ENCODE measurements at regions not wholly inside any gene's neighbourhood (a gene's known extent, or its start where the extent isn't known, plus 50 kb on each side); places are given as distances from the start of the nearest gene placed in this dataset.

DNA sequence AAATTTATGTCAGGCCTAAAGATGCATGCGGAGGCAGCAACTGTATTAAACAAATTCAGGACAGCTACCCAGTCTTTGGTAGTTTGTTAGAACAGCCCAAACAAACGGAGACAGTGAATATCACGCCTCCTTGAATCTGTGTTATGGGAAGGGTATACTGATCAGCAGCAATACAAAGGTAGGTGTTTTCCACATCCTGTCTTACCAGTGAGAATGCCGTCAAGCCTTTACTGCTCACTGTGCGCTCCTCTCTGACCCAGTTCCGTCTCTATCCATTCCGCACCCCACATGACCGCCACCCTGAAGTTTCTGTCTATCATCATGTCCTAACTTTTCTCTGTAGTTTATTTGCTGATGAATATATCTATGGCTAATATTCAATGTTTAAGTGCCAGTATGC is 473.3 kb downstream of the LPIN1 start:
- ChIA-PET CTCF (no interaction called here), POLR2A (no interaction called here)
- Mint-ChIP-seq H3K27me3 (no peaks in the 10 kb centered on the region), H3K36me3 (peaks cover 14% of the 10 kb centered on the region), H3K27ac (no peak overlapping the region), H3K4me3 (no peak overlapping the region), H3K9me3 (peaks cover 25% of the 10 kb centered on the region), H3K4me1 (ENCODE audit: low read depth) (no peaks in the 10 kb centered on the region)
- no peak for DNase-seq
- intact Hi-C loops (cut with micrococcal nuclease): no loop called here

DNA sequence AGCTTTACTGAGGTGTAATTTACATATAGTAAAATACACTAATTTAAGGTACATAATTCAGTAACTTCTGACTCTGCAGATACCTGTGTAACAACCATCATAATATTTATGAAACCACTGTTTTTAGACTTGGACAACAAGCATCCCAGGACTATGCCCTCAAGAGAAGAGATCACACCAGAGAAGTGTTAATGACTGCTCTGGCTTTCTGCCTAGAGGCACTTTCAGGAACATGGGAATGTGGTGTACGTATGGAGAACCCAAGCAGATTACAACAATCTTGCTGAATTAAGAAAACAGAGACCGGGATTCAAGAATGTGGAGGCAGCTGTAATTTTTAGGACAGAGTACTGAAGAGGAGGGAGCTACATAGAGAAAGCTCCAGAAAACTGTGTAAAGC is 475.2 kb downstream of the LPIN1 start:
- Mint-ChIP-seq H3K4me3 (no peak overlapping the region), H3K4me1 (ENCODE audit: low read depth) (no peaks in the 10 kb centered on the region), H3K27ac (no peak overlapping the region), H3K27me3 (no peaks in the 10 kb centered on the region), H3K9me3 (peaks cover 38% of the 10 kb centered on the region), H3K36me3 (peaks cover 20% of the 10 kb centered on the region)
- ChIA-PET POLR2A (no interaction called here), CTCF (no interaction called here)
- intact Hi-C loops (cut with micrococcal nuclease): no loop called here
- no peak for DNase-seq

DNA sequence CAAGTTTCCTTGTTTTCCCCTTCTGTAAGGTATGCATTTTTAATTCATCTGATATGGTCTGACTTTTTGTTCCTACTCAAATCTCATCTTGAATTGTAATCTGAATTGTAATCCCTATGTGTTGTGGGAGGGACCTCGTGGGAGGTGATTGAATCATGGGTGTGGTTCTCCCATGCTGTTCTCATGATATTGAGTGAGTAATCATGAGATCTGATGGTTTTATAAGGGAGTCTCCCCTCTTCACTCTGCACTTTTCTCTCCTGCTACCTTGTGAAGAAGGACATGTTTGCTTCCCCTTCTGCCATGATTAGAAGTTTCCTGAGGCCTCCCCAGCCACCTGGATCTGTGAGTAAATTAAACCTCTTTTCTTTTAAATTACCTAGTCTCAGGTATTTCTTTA is 476.1 kb downstream of the LPIN1 start:
- DNase-seq: no peak
- peaks cover 20% of the 10 kb centered on the region for H3K36me3 Mint-ChIP-seq
- intact Hi-C loops (cut with micrococcal nuclease): no loop called here
- ChIA-PET CTCF (no interaction called here), POLR2A (no interaction called here)
- H3K4me3 Mint-ChIP-seq: no peak overlapping the region
- no peak overlapping the region for H3K27ac Mint-ChIP-seq
- H3K9me3 Mint-ChIP-seq: peaks cover 38% of the 10 kb centered on the region
- H3K4me1 Mint-ChIP-seq (ENCODE audit: low read depth): no peaks in the 10 kb centered on the region
- H3K27me3 Mint-ChIP-seq: no peaks in the 10 kb centered on the region

DNA sequence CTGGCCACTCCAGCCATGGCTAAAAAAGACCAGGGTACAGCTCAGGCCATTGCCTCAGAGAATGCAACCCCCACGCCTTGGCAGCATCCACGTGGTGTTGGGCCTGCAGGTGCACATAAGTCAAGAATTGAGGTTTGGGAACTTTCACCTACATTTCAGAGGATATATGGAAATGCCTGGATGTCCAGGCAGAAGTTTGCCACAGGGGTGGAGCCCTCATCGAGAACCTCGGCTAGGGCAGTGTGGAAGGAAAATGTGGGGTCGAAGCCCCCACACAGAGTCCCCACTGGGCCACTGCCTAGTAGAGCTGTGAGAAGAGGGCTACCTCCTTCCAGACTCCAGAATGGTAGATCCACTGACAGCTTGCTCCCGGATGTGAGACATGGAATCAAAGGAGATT is 477.3 kb downstream of the LPIN1 start:
- no peak overlapping the region for H3K4me3 Mint-ChIP-seq

DNA sequence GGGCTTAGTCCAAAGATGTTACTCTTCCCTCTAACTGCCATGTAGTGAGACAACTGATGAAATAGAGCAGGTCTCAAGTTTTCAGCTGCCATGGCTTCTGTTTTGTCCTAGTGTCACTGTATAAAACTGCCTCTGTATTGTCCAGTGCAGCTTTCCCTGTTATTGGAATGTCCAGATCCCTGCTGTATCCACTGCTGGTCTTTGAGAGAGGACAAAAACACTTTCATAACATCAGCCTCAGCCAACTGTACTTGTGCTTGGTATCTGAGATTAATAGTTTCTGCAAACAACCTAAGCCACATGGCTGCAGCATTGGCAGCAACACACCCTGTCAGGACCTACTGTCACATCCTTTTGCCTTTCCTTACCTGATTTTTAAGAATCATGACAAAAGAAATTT is 480.2 kb downstream of the LPIN1 start:
- POLR2A ChIA-PET: no interaction called here
- Mint-ChIP-seq H3K4me3 (no peak overlapping the region), H3K4me1 (ENCODE audit: low read depth) (no peaks in the 10 kb centered on the region), H3K9me3 (peaks cover 38% of the 10 kb centered on the region), H3K36me3 (peaks cover 20% of the 10 kb centered on the region), H3K27ac (no peak overlapping the region), H3K27me3 (no peaks in the 10 kb centered on the region)
- DNase-seq: no peak
- intact Hi-C loops (cut with micrococcal nuclease): no loop called here
- CTCF ChIA-PET: no interaction called here

More for the DNA sequence above, 477.3 kb downstream of the LPIN1 start:
- no peaks in the 10 kb centered on the region for H3K27me3 Mint-ChIP-seq
- peaks cover 38% of the 10 kb centered on the region for H3K9me3 Mint-ChIP-seq
- H3K4me1 Mint-ChIP-seq (ENCODE audit: low read depth): no peaks in the 10 kb centered on the region
- CTCF ChIA-PET: no interaction called here
- intact Hi-C loops (cut with micrococcal nuclease): no loop called here
- no peak overlapping the region for H3K27ac Mint-ChIP-seq
- peaks cover 20% of the 10 kb centered on the region for H3K36me3 Mint-ChIP-seq
- POLR2A ChIA-PET: no interaction called here
- no peak for DNase-seq

DNA sequence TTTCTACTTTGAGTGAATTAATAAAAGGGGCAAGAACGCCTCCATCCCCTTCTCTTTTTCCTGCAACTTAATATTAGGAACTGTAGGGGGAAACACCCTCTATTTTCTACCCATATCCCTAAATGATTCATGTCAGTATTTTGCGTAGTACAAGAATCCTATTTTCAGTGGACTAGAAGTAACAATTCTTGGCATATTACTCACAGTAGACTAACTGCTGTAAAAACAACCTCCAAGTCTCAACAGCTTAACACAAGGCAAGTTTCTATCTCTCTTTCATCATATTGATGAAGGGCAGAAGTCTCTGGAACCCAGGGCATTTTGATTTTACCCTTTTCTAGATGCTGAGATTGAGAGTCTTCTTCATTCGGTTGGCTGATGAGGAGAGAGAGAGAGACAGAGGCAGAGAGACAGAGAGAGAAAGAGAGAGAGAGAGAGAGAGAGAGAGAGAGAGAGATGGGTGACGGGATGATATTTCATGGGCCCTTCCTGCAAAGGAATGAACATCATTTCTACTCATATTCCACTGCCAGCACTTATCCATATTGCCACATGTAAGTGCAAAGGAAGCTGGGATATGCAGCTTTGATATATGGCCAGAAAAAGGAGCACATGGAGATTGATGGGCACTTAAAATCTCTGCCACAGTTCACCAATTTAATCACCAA is 481.6 kb downstream of the LPIN1 start:
- DNase-seq: no peak
- POLR2A ChIA-PET: no interaction called here
- CTCF ChIA-PET: no interaction called here
- H3K4me3 Mint-ChIP-seq: no peak overlapping the region
- peaks cover 15% of the 10 kb centered on the region for H3K36me3 Mint-ChIP-seq
- H3K4me1 Mint-ChIP-seq (ENCODE audit: low read depth): no peaks in the 10 kb centered on the region
- H3K9me3 Mint-ChIP-seq: peaks cover 29% of the 10 kb centered on the region
- H3K27ac Mint-ChIP-seq: no peak overlapping the region
- no peaks in the 10 kb centered on the region for H3K27me3 Mint-ChIP-seq
- intact Hi-C loops (cut with micrococcal nuclease): no loop called here

DNA sequence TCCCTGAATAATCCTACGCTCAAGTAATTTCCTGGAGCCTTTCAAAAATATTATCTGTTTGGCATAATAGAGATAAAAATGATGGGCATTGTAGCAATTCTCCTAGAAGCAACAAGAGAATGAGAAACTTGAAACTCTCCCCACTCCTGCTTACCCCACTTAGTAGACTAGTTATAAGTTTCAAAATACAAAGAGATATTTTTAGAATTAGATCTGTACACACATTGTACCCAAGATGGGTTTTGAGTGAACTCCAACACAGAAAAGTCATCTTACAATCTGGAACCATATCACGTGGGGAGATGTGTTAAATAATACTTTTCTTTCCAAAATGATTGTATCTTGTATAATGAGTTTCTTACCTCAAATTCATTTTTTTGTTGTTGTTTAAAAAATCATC is 484.9 kb downstream of the LPIN1 start:
- no peak for DNase-seq
- ChIA-PET POLR2A (no interaction called here), CTCF (no interaction called here)
- intact Hi-C loops (cut with micrococcal nuclease): no loop called here
- H3K27me3 Mint-ChIP-seq: no peaks in the 10 kb centered on the region
- no peak overlapping the region for H3K4me3 Mint-ChIP-seq
- H3K4me1 Mint-ChIP-seq (ENCODE audit: low read depth): no peaks in the 10 kb centered on the region
- no peaks in the 10 kb centered on the region for H3K36me3 Mint-ChIP-seq
- H3K9me3 Mint-ChIP-seq: no peaks in the 10 kb centered on the region
- H3K27ac Mint-ChIP-seq: no peak overlapping the region

DNA sequence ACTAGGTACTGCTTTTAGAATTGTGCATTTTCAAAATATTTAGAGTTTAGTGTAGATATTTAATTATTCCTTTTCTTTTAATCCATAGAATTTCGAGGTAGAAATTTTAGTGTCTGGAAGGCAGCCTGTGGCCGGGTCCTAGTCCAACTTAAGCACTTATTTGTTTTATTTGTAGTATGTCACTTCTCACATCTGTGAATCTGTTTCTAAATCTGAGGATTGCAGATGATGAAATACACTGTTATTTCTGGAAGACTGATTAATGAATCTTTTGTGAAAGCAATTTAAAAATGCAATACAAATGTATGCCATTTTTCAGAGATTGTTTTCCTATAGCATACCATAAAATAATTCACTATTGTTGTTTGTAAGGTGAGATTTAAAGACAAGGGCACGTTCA is 483.9 kb upstream of the TRIB2 start:
- no peak for DNase-seq
- Mint-ChIP-seq H3K9me3 (no peaks in the 10 kb centered on the region), H3K27me3 (no peaks in the 10 kb centered on the region), H3K27ac (no peak overlapping the region), H3K36me3 (no peaks in the 10 kb centered on the region), H3K4me3 (no peak overlapping the region), H3K4me1 (ENCODE audit: low read depth) (no peaks in the 10 kb centered on the region)
- CTCF ChIA-PET: no interaction called here
- intact Hi-C loops (cut with micrococcal nuclease): no loop called here
- POLR2A ChIA-PET: no interaction called here

DNA sequence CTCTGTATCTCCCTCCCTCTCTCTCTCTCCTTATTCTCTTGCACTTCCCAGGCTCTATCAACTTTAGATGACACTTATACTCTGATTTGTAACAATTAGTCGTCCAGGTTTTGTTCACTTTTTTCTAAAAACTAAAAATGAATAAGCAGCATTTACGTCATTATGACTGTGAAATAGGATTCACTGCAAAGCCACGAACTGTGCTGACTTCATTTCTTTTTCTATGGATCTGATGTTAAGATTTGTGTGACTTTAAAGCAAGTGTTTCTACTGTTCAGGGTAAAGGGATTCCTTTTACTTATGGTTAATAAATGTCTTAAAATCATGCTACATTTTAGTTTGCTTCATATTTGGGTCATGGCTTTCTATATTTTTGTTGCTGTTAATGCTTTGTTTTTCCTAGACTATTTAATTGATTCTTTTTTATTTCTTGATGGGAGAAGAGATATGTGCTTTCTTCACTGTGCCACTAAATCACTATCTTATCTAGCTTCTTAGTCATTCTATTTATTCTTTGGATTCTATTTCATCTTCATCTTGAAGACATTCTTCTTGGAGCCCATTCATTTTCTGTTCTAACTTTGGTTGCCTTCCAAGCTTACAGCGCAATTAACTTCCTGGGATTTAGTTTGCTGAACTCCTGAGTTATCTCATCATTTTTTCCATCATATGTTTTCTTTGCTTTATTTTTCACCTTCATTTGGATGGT is 480.4 kb upstream of the TRIB2 start:
- no peak overlapping the region for H3K4me3 Mint-ChIP-seq
- H3K36me3 Mint-ChIP-seq: no peaks in the 10 kb centered on the region
- ChIA-PET CTCF (no interaction called here), POLR2A (no interaction called here)
- no peak overlapping the region for H3K27ac Mint-ChIP-seq
- no peaks in the 10 kb centered on the region for H3K27me3 Mint-ChIP-seq
- no peaks in the 10 kb centered on the region for H3K9me3 Mint-ChIP-seq
- no peaks in the 10 kb centered on the region for H3K4me1 Mint-ChIP-seq (ENCODE audit: low read depth)
- DNase-seq: no peak
- intact Hi-C loops (cut with micrococcal nuclease): no loop called here

DNA sequence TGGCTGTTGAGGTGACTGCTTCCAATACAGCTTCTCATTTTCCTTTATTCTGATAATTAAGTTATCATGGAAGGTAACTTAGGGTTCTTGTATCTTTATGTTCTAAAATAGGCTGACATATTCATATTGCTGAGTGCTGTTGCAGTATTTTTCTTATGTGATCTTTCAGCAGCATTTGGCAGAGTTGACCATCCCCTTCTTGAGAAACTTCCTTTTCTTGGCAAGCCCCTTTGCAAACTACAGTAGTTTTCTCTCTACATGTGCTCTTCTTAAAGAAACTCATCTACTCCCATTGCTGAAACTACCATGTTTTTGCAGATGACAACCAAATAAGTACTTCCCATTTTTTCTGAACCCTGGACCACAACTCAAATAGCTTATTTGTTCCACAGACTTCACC is 476.5 kb upstream of the TRIB2 start:
- intact Hi-C loops (cut with micrococcal nuclease): no loop called here
- no peaks in the 10 kb centered on the region for H3K9me3 Mint-ChIP-seq
- ChIA-PET POLR2A (no interaction called here), CTCF (no interaction called here)
- no peaks in the 10 kb centered on the region for H3K36me3 Mint-ChIP-seq
- H3K27me3 Mint-ChIP-seq: no peaks in the 10 kb centered on the region
- no peak overlapping the region for H3K27ac Mint-ChIP-seq
- no peak for DNase-seq
- no peak overlapping the region for H3K4me3 Mint-ChIP-seq
- H3K4me1 Mint-ChIP-seq (ENCODE audit: low read depth): no peaks in the 10 kb centered on the region

DNA sequence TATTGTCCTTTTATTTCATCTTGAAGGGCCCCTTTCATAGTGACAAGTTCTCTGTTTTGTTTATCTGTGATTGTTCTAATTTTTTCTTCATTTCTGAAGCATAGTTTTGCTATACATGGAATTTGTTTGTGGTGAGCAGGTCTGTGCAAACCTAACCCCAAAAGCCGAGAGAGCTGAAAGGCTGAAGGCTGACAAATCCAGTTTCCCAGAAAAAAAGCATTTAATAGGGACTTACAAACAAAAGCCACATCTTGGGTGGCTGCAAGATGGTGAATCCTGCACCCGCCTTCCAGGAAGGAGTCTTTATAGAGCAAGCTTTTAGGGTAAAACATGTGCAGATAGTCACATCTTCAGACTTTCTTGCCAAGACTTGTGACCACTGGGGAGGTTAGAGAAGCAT is 473.4 kb upstream of the TRIB2 start:
- no peaks in the 10 kb centered on the region for H3K9me3 Mint-ChIP-seq
- H3K36me3 Mint-ChIP-seq: no peaks in the 10 kb centered on the region
- no peaks in the 10 kb centered on the region for H3K27me3 Mint-ChIP-seq
- CTCF ChIA-PET: no interaction called here
- H3K27ac Mint-ChIP-seq: no peak overlapping the region
- DNase-seq: no peak
- no peak overlapping the region for H3K4me3 Mint-ChIP-seq
- no peaks in the 10 kb centered on the region for H3K4me1 Mint-ChIP-seq (ENCODE audit: low read depth)
- intact Hi-C loops (cut with micrococcal nuclease): no loop called here
- POLR2A ChIA-PET: no interaction called here

DNA sequence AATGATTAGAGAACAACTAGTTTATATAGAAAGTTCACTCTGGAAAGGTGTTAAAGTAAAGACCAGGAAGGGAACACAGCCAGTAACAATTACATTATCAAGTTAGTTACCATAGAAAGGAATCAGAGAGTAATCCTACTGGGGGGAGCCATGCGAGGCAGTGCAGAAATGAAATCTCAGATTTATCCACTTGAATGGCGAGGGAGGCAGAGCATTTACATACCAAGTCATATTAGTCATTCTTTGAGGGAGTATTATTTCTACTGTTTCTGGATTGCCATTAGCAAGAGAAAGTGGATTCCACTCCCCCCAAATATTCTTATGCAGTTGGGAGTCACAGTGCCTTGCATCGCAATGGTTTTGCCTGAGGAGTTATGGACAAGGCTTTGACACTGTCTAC is 472.7 kb upstream of the TRIB2 start:
- H3K36me3 Mint-ChIP-seq: no peaks in the 10 kb centered on the region
- no peaks in the 10 kb centered on the region for H3K27me3 Mint-ChIP-seq
- intact Hi-C loops (cut with micrococcal nuclease): no loop called here
- no peak overlapping the region for H3K27ac Mint-ChIP-seq
- H3K4me1 Mint-ChIP-seq (ENCODE audit: low read depth): no peaks in the 10 kb centered on the region
- no peak overlapping the region for H3K4me3 Mint-ChIP-seq
- POLR2A ChIA-PET: no interaction called here
- no peak for DNase-seq
- CTCF ChIA-PET: no interaction called here
- no peaks in the 10 kb centered on the region for H3K9me3 Mint-ChIP-seq

DNA sequence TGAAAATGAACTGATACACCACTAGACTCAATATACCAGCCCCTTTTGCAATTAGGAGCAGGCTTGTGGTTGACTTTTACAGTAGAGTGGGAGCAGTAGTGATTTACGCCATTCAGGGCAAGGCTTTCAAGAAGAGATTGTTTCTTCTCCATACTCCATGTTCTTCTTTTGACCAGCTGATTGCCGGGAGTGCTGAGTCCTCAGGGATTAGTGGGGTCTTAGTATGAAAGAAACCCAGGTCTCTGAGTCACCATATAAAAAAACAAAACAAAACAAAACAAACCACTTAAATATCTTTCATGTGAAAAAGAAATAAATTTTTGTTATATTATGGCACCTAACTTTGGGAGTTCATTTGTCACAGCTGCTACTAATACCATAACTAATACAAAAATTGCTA is 465.6 kb upstream of the TRIB2 start:
- Mint-ChIP-seq H3K27me3 (peaks cover 1% of the 10 kb centered on the region), H3K36me3 (no peaks in the 10 kb centered on the region)
- CTCF ChIA-PET: interaction anchor here (0.6 kb wide), 1 partner anchor 543 kb away, joined by 4 read pairs; no protein-coding TSS in a partner anchor

More for the DNA sequence above, 465.6 kb upstream of the TRIB2 start:
- H3K4me3 Mint-ChIP-seq: no peak overlapping the region
- intact Hi-C loops (cut with micrococcal nuclease): no loop called here
- no peak overlapping the region for H3K27ac Mint-ChIP-seq
- DNase-seq: no peak
- H3K9me3 Mint-ChIP-seq: no peaks in the 10 kb centered on the region
- no peaks in the 10 kb centered on the region for H3K4me1 Mint-ChIP-seq (ENCODE audit: low read depth)
- POLR2A ChIA-PET: no interaction called here

Data from activated CD4-positive, alpha-beta memory T cell treated with anti-CD3 and anti-CD28 coated beads for 36 hours (primary cell).